AG09319 (cell line): ENCODE measurements at regions not wholly inside any gene's neighbourhood (a gene's known extent, or its start where the extent isn't known, plus 50 kb on each side); places are given as distances from the start of the nearest gene placed in this dataset.
"Not testable (repeated sequence)": the region's sequence is repeated elsewhere in the genome, so short reads cannot be mapped to it uniquely, and the experiment has no call there.

Experiments
- DNase-seq: peaks from one replicate; pipeline ENCODE4 v3.0.0-alpha.2; 2010; ENCODE audit warnings: low read depth; ENCODE audit errors: extremely low read depth
- CTCF ChIP-seq: IDR thresholded peaks from 2 replicates; pipeline ENCODE4 v1.5.1; 2011; ENCODE audit warnings: low read depth, mild to moderate bottlenecking, inconsistent platforms, low read length, moderate library complexity

GRCh38 chr7:89607792-89608191 is 546.5 kb upstream of the STEAP1 start:
- DNase-seq, result no peak
- TF ChIP-seq CTCF, result no peak

- not testable (repeated sequence) for DNase-seq
These were observed 537.4 kb upstream of the STEAP1 start for GRCh38 chr7:89616829-89617228.

- no peak for TF ChIP-seq CTCF
- no peak for DNase-seq
These were observed 536.0 kb upstream of the STEAP1 start for GRCh38 chr7:89618274-89618673.

GRCh38 chr7:89621925-89622641 is 532.2 kb upstream of the STEAP1 start:
- DNase-seq, result no peak
- TF ChIP-seq CTCF, result no peak

- peak; percentile 5 for DNase-seq
- peak; percentile 76 for TF ChIP-seq CTCF
These were observed 531.1 kb upstream of the STEAP1 start for GRCh38 chr7:89623018-89623672.

- not testable (repeated sequence) for DNase-seq
These were observed 530.1 kb upstream of the STEAP1 start for GRCh38 chr7:89624155-89624554.

- no peak for DNase-seq
- TF ChIP-seq CTCF, result no peak
These were observed 505.8 kb upstream of the STEAP1 start for GRCh38 chr7:89648509-89648908.

- no peak for DNase-seq
- no peak for TF ChIP-seq CTCF
These were observed 498.3 kb upstream of the STEAP1 start for GRCh38 chr7:89655946-89656345.
